ENCODE measurements at regions not wholly inside any gene's neighbourhood (a gene's known extent, or its start where the extent isn't known, plus 50 kb on each side); places are given as distances from the start of the nearest gene placed in this dataset.

DNA sequence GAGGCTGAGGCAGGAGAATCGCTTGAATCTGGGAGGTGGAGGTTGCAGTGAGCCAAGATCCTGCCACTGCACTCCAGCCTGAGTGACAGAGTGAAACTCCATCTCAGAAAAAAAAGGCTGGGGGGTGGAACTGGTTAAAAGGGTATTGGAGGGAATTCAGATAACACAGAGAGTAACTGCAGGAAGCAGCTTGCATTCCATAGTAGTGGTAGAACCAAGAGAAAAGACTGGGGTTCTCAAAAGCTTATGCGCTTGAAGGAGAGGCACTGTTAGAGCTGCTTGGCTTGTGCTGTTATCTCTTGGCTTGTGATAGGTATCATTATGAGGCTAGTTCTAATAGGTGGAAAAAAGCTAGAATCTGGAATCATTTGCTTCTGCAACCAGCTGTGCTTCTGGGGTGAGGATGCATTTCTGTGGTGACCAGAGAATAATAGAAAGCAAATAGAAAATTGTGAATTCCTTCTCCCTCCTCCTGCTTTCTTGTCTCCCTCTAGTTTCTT is 91.2 kb upstream of the ELOVL6 start:
- TF ChIP-seq CTCF (IDR thresholded peaks at IDR 0.05; ENCODE audit: insufficient read depth, low read depth, low read length) (no peak), EZH2 (IDR thresholded peaks at IDR 0.05; ENCODE audit: insufficient read depth, low read length) (no peak)

Data from astrocyte (in vitro differentiated cells and primary cell).